Uterus (tissue), 3 donors: ENCODE measurements at regions not wholly inside any gene's neighbourhood (a gene's known extent, or its start where the extent isn't known, plus 50 kb on each side); places are given as distances from the start of the nearest gene placed in this dataset.

ENCODE experiments used
- DNase-seq, 2 donors: peaks; one replicate each; pipeline ENCODE4 v3.0.0-alpha.2; 2019 to 2020
- H3K27ac ChIP-seq, 2 donors: fragments of 200-600 bp; sonication (generic); 1 replicate in 1 of 2; 2 replicates in 1 of 2; pipeline ENCODE4 v1.5.1; 2016 to 2018
- H3K27me3 ChIP-seq, 2 donors: fragments of 200-600 bp; sonication (generic); one replicate each; pipeline ENCODE4 v1.5.1; 2018 to 2019; ENCODE audit warnings: control low read depth in 1 of 2
- H3K36me3 ChIP-seq, 2 donors: fragments of 200-600 bp; sonication (generic); one replicate each; pipeline ENCODE4 v1.5.1; 2019; ENCODE audit warnings: control low read depth in 1 of 2
- H3K4me1 ChIP-seq, 2 donors: fragments of 200-600 bp; sonication (generic); one replicate each; pipeline ENCODE4 v1.5.1; 2018 to 2019; ENCODE audit warnings: control low read depth in 1 of 2
- H3K4me3 ChIP-seq, 2 donors: fragments of 200-600 bp; sonication (generic); 1 replicate in 1 of 2; 2 replicates in 1 of 2; pipeline ENCODE4 v1.5.1; 2018 to 2019; ENCODE audit warnings: mild to moderate bottlenecking in 1 of 2
- H3K9me3 ChIP-seq, 2 donors: fragments of 200-600 bp; sonication (generic); one replicate each; pipeline ENCODE4 v1.5.1; 2019; ENCODE audit warnings: control low read depth in 1 of 2
- POLR2A ChIP-seq, 2 donors: fragments of 450-650 bp; IDR thresholded peaks; one replicate each; pipeline ENCODE4 v1.6.1; 2016; ENCODE audit warnings: antibody characterized with exemption in 2 of 2, mild to moderate bottlenecking in 1 of 2, moderate library complexity in 1 of 2
- intact Hi-C: fragments of 100-400 bp; cut with DNase I; formaldehyde crosslinking; loops from one replicate; pipeline ENCODE4 v1.15.1; 2023; ENCODE audit warnings: low total_unique reads
- TF ChIP-seq, protein P1 (sequence below), 4 experiments: fragments of 200-600 bp in 2 of 4; fragments of 450-650 bp in 2 of 4; sonication (generic) in 2 of 4; IDR thresholded peaks; one replicate each; pipeline ENCODE4 v1.5.1; 2016 to 2019; ENCODE audit warnings: antibody characterized with exemption in 4 of 4, mild to moderate bottlenecking in 2 of 4, moderate library complexity in 1 of 4
- donor health status: DM: yes; HTN: yes; CAD: no.

DNA sequence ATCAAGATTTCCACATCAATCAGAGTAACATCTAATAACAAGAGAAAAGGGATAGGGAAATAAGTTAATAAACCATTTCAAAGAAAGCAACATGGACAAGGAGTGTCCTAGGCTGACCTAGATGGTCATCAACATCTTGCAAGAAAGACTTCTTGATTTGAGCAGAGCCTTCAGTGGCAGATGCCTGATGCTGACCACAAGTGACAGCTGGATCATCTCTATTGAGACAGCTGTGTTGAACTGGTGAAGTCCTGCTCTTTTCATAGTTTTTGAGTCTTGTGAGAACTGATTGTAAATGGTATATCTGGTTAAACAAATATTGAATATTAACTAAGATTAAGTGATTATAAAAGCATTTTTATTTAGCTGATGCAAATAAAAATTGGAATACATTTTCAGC lies 1083.6 kb upstream of the LRFN5 start:
- Histone ChIP-seq H3K27ac (no peak overlapping the region), H3K36me3 (no peaks in the 10 kb centered on the region)
- intact Hi-C loops, result no loop called here

DNA sequence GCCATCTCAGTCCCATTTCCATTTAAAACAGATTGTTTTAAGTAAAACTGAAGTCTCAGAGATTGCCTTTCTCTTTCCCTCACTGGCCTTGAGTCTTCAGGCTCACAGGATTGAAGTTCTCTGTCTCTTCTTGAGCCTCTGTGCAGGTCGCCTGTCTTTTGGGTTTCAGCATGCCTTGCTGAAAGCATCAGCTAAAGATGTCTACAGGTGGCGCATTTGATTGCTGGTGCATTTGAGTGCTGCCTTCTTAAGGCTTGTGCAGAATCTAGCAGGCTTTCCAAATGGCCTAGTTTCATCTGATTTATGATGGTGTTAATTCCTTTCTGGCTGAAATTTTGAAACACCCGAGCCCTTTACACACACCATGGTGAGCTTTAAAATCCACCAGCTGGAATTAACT lies 1062.2 kb upstream of the FBXO33 start:
- Histone ChIP-seq H3K4me1 (no peaks in the 10 kb centered on the region), H3K27ac (no peak overlapping the region), H3K4me3 (no peak overlapping the region), H3K27me3 (no peaks in the 10 kb centered on the region), H3K9me3 (no peaks in the 10 kb centered on the region), H3K36me3 (no peaks in the 10 kb centered on the region)
- DNase-seq, result no peak
- TF ChIP-seq, protein P1, sequence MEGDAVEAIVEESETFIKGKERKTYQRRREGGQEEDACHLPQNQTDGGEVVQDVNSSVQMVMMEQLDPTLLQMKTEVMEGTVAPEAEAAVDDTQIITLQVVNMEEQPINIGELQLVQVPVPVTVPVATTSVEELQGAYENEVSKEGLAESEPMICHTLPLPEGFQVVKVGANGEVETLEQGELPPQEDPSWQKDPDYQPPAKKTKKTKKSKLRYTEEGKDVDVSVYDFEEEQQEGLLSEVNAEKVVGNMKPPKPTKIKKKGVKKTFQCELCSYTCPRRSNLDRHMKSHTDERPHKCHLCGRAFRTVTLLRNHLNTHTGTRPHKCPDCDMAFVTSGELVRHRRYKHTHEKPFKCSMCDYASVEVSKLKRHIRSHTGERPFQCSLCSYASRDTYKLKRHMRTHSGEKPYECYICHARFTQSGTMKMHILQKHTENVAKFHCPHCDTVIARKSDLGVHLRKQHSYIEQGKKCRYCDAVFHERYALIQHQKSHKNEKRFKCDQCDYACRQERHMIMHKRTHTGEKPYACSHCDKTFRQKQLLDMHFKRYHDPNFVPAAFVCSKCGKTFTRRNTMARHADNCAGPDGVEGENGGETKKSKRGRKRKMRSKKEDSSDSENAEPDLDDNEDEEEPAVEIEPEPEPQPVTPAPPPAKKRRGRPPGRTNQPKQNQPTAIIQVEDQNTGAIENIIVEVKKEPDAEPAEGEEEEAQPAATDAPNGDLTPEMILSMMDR (IDR thresholded peaks at IDR 0.05), result no peak
- no peak for TF ChIP-seq POLR2A (IDR thresholded peaks at IDR 0.05)
- intact Hi-C loops, result no loop called here

More for the DNA sequence above, 1083.6 kb upstream of the LRFN5 start:
- Histone ChIP-seq H3K9me3 (no peaks in the 10 kb centered on the region), H3K4me1 (no peaks in the 10 kb centered on the region), H3K4me3 (no peak overlapping the region), H3K27me3 (no peaks in the 10 kb centered on the region)
- TF ChIP-seq, protein P1 (IDR thresholded peaks at IDR 0.05), result no peak
- DNase-seq, result no peak

DNA sequence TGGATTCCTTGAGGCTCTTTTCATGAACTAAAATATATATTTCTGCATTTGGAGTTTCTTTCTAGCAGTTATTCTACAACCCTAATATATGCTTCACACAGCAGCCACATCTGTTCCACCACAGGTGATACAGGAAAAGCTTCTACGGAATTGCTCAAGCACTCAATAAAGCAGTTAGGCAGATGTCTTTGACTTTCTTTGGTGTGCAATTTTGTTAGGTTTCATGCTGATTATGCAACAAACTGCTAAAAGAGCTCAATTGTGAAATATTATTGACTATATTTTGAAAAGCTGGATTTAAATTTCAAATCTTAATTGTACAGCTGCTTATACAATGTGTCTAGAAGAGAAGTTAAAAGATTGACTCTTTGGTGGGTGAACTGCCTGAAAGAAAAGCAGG lies 1055.6 kb upstream of the FBXO33 start:
- intact Hi-C loops, result no loop called here
- no peak for DNase-seq
- no peak overlapping the region for H3K27ac ChIP-seq

DNA sequence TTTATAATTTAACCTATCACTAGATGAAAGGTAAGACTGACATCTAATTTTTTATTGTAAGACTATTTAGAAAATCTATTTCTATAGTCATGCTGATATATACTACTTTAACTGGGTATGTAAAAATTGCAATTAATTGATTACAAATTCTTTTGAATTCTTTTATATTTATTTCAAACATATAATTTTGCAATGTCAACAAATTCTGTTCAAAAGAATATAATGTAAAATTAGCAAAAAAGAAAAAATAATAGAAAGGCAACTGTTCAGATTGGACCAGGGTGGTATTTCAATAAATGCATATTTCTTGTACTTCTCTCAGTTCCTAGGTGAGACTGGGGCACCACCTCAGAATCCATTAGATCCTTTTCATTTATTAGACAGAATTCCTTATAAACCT lies 1053.5 kb upstream of the FBXO33 start:
- H3K4me3 ChIP-seq, result no peak overlapping the region
- DNase-seq, result no peak
- H3K4me1 ChIP-seq, result no peaks in the 10 kb centered on the region
- TF ChIP-seq POLR2A (IDR thresholded peaks at IDR 0.05), result no peak
- TF ChIP-seq, protein P1 (IDR thresholded peaks at IDR 0.05), result no peak
- H3K36me3 ChIP-seq, result no peaks in the 10 kb centered on the region
- intact Hi-C loops, result no loop called here
- no peak overlapping the region for H3K27ac ChIP-seq
- no peaks in the 10 kb centered on the region for H3K9me3 ChIP-seq
- H3K27me3 ChIP-seq, result no peaks in the 10 kb centered on the region

More for the DNA sequence above, 1055.6 kb upstream of the FBXO33 start:
- no peaks in the 10 kb centered on the region for H3K9me3 ChIP-seq
- H3K4me1 ChIP-seq, result no peaks in the 10 kb centered on the region
- no peak overlapping the region for H3K4me3 ChIP-seq
- TF ChIP-seq, protein P1 (IDR thresholded peaks at IDR 0.05), result no peak
- TF ChIP-seq POLR2A (IDR thresholded peaks at IDR 0.05), result no peak
- H3K36me3 ChIP-seq, result no peaks in the 10 kb centered on the region
- H3K27me3 ChIP-seq, result no peaks in the 10 kb centered on the region

DNA sequence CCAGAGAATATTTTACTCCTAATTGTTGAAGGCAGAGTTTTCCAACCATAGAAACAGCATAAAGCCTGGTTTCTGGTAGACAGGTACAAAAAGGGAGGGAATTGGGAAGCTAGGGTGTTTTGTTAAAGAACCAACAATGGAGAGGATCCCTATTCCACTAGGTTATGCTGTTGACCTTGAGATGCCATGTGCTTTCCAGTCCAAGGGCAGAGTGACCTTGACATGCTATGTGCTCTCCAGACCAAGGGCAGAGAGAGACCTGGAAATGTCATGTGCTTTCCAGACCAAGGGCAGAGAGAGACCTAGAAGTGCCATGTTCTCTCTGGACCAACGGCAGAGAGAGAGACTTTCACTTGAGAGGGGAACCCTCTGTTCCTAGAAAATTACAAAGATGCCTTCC lies 1043.8 kb upstream of the FBXO33 start:
- Histone ChIP-seq H3K27ac (no peak overlapping the region), H3K4me3 (no peak overlapping the region), H3K9me3 (no peaks in the 10 kb centered on the region), H3K36me3 (no peaks in the 10 kb centered on the region), H3K27me3 (no peaks in the 10 kb centered on the region), H3K4me1 (no peaks in the 10 kb centered on the region)
- intact Hi-C loops, result no loop called here
- no peak for DNase-seq
- TF ChIP-seq POLR2A (IDR thresholded peaks at IDR 0.05), result no peak
- TF ChIP-seq, protein P1 (IDR thresholded peaks at IDR 0.05), result no peak
